HEK293 (cell line): ENCODE measurements at regions not wholly inside any gene's neighbourhood (a gene's known extent, or its start where the extent isn't known, plus 50 kb on each side); places are given as distances from the start of the nearest gene placed in this dataset.

Experiments
- CTCF ChIP-seq: fragments of 450-650 bp; formaldehyde crosslinking; IDR thresholded peaks from 2 replicates; pipeline ENCODE4 v1.5.1; 2016; ENCODE audit warnings: missing biosample characterization, missing genetic modification characterization
- ZNF677 ChIP-seq: fragments of 450-650 bp; IDR thresholded peaks from 2 replicates; pipeline ENCODE4 v1.5.0; 2018; ENCODE audit warnings: missing biosample characterization, mild to moderate bottlenecking, missing genetic modification characterization, moderate library complexity

GRCh38 chr5:2378108-2378507 lies 373.4 kb downstream of the IRX2 start:
- TF ChIP-seq ZNF677 (no peak), CTCF (no peak)
